H1 (cell line): ENCODE measurements at regions not wholly inside any gene's neighbourhood (a gene's known extent, or its start where the extent isn't known, plus 50 kb on each side); places are given as distances from the start of the nearest gene placed in this dataset.

Source experiments
- CTCF ChIA-PET: fragments of 300-600 bp; sonication (Branson Sonifier 250); formaldehyde crosslinking; loops from one replicate; lab custom pipeline; 2021; ENCODE audit not compliant: partially characterized antibody; lab: Charles Lee
- POLR2A ChIA-PET: fragments of 300-600 bp; sonication (Branson Sonifier 250); formaldehyde crosslinking; loops from one replicate; lab custom pipeline; 2021; ENCODE audit warnings: inconsistent platforms; ENCODE audit not compliant: partially characterized antibody; lab: Charles Lee
- DNase-seq, 2 experiments: peaks; one replicate each; pipeline versions ENCODE4 v3.0.0 to v3.0.0-alpha.2; 2010 to 2022; ENCODE audit warnings: low spot score in 2 of 2, low read depth in 1 of 2, mixed read lengths in 1 of 2
- FAIRE-seq: peaks from 2 replicates; lab custom pipeline; 2011; peaks lifted over from hg19 to GRCh38; lab: Jason Lieb, UNC
- H2AFZ ChIP-seq: 2 replicates; pipeline ENCODE4 v1.8.1; 2012; ENCODE audit warnings: low read length, inconsistent platforms
- H2AK5ac ChIP-seq: 2 replicates; pipeline ENCODE4 v1.6.1; 2013; ENCODE audit warnings: low read depth, low read length
- H2BK120ac ChIP-seq: replicated peaks from 2 replicates; pipeline ENCODE3; 2013; ENCODE audit warnings: low read depth, low read length, inconsistent platforms
- H2BK12ac ChIP-seq: 2 replicates; pipeline ENCODE4 v1.6.1; 2013; ENCODE audit warnings: low read depth, low read length
- H2BK15ac ChIP-seq: 2 replicates; pipeline ENCODE4 v1.6.1; 2013; ENCODE audit warnings: low read length
- H2BK20ac ChIP-seq: 2 replicates; pipeline ENCODE4 v1.6.1; 2013; ENCODE audit warnings: low read length
- H2BK5ac ChIP-seq: 2 replicates; pipeline ENCODE4 v1.6.1; 2013; ENCODE audit warnings: low read depth, low read length
- H3K14ac ChIP-seq: 2 replicates; pipeline ENCODE4 v1.6.1; 2013; ENCODE audit warnings: inconsistent platforms; ENCODE audit not compliant: insufficient read length
- H3K18ac ChIP-seq: 2 replicates; pipeline ENCODE4 v1.6.1; 2013; ENCODE audit warnings: low read length; ENCODE audit errors: extremely low read depth
- H3K23ac ChIP-seq: 2 replicates; pipeline ENCODE4 v1.6.1; 2013; ENCODE audit warnings: inconsistent platforms; ENCODE audit not compliant: insufficient read length
- H3K23me2 ChIP-seq: 2 replicates; pipeline ENCODE4 v1.6.1; 2013; ENCODE audit warnings: low read depth, low read length
- H3K27ac ChIP-seq: 2 replicates; pipeline ENCODE4 v1.6.1; 2011; ENCODE audit warnings: low read depth, low read length, inconsistent platforms
- H3K27me3 ChIP-seq, 4 experiments: replicated peaks in 1 of 4; 1 replicate in 1 of 4; 2 replicates in 3 of 4; pipeline versions ENCODE4 v1.6.1 to v1.8.1; 2011 to 2013; ENCODE audit warnings: low read length in 3 of 4, mild to moderate bottlenecking in 3 of 4, inconsistent platforms in 2 of 4, mixed read lengths in 2 of 4, moderate library complexity in 1 of 4; ENCODE audit not compliant: control insufficient read depth in 3 of 4, insufficient read depth in 3 of 4; ENCODE audit errors: extremely low read depth in 1 of 4
- H3K36me3 ChIP-seq, 4 experiments: 2 replicates each; pipeline versions ENCODE4 v1.6.1 to v1.8.1; 2011 to 2013; ENCODE audit warnings: mild to moderate bottlenecking in 4 of 4, low read length in 3 of 4, moderate library complexity in 2 of 4, control low read depth in 1 of 4, inconsistent platforms in 1 of 4; ENCODE audit not compliant: insufficient read depth in 4 of 4, control insufficient read depth in 2 of 4
- H3K4ac ChIP-seq: replicated peaks from 2 replicates; pipeline ENCODE3; 2013; ENCODE audit warnings: low read length, low read depth, mixed read lengths, inconsistent platforms; ENCODE audit not compliant: insufficient read length
- H3K4me1 ChIP-seq, 4 experiments: replicated peaks in 1 of 4; 1 replicate in 1 of 4; 2 replicates in 3 of 4; pipeline versions ENCODE4 v1.6.1 to v1.8.1; 2011 to 2013; ENCODE audit warnings: low read length in 3 of 4, inconsistent platforms in 2 of 4, mixed read lengths in 1 of 4; ENCODE audit not compliant: insufficient read depth in 4 of 4, control insufficient read depth in 3 of 4
- H3K4me2 ChIP-seq, 2 experiments: 2 replicates each; pipeline versions ENCODE4 v1.6.1 to v1.8.1; 2011 to 2013; ENCODE audit warnings: low read depth in 2 of 2, low read length in 2 of 2, control low read depth in 1 of 2, inconsistent platforms in 1 of 2, mild to moderate bottlenecking in 1 of 2; ENCODE audit not compliant: insufficient read depth in 1 of 2
- H3K4me3 ChIP-seq, 4 experiments: fragments of 200-600, 300-600 bp in 1 of 4; sonication (generic), shearing (Covaris generic), sonication (Bioruptor Twin) in 1 of 4; 2 replicates each; pipeline versions ENCODE4 v1.5.1 to v1.8.1; 2011 to 2016; ENCODE audit warnings: low read length in 4 of 4, low read depth in 3 of 4, control low read depth in 2 of 4, inconsistent platforms in 2 of 4, mild to moderate bottlenecking in 2 of 4, mixed read lengths in 1 of 4, moderate library complexity in 1 of 4; ENCODE audit not compliant: insufficient read depth in 2 of 4; ENCODE audit errors: extremely low read depth in 1 of 4
- H3K56ac ChIP-seq: replicated peaks from 2 replicates; pipeline ENCODE3; 2013; ENCODE audit warnings: low read depth, mild to moderate bottlenecking, mixed read lengths, low read length, inconsistent platforms; ENCODE audit not compliant: insufficient read length
- H3K79me1 ChIP-seq: 2 replicates; pipeline ENCODE4 v1.6.1; 2013; ENCODE audit warnings: low read depth, low read length, control low read depth
- H3K79me2 ChIP-seq, 2 experiments: 2 replicates each; pipeline versions ENCODE4 v1.6.1 to v1.8.1; 2012 to 2013; ENCODE audit warnings: low read length in 2 of 2, mild to moderate bottlenecking in 2 of 2, inconsistent platforms in 1 of 2; ENCODE audit not compliant: insufficient read depth in 2 of 2, control insufficient read depth in 1 of 2
- H3K9ac ChIP-seq, 4 experiments: replicated peaks in 1 of 4; 1 replicate in 1 of 4; 2 replicates in 3 of 4; pipeline versions ENCODE4 v1.6.1 to v1.8.1; 2011 to 2013; ENCODE audit warnings: low read depth in 3 of 4, low read length in 3 of 4, control low read depth in 2 of 4, mild to moderate bottlenecking in 2 of 4, moderate library complexity in 2 of 4, inconsistent platforms in 1 of 4; ENCODE audit errors: extremely low read depth in 1 of 4
- H3K9me3 ChIP-seq, 2 experiments: 2 replicates each; pipeline versions ENCODE4 v1.6.1 to v1.8.1; 2012 to 2013; ENCODE audit warnings: mild to moderate bottlenecking in 2 of 2, moderate library complexity in 2 of 2, control low read depth in 1 of 2, inconsistent platforms in 1 of 2, low read depth in 1 of 2, low read length in 1 of 2, mixed read lengths in 1 of 2; ENCODE audit not compliant: insufficient read depth in 2 of 2
- H4K20me1 ChIP-seq, 2 experiments: replicated peaks in 1 of 2; 2 replicates each; pipeline versions ENCODE3 to v1.8.1; 2011 to 2013; ENCODE audit warnings: inconsistent platforms in 2 of 2, low read length in 2 of 2, mild to moderate bottlenecking in 1 of 2; ENCODE audit not compliant: insufficient read depth in 2 of 2, control insufficient read depth in 1 of 2
- H4K5ac ChIP-seq: 2 replicates; pipeline ENCODE4 v1.6.1; 2013; ENCODE audit warnings: low read length, low read depth, mixed read lengths, inconsistent platforms; ENCODE audit not compliant: insufficient read length
- H4K8ac ChIP-seq: 2 replicates; pipeline ENCODE4 v1.8.0; 2013; ENCODE audit warnings: mild to moderate bottlenecking, moderate library complexity, low read length, inconsistent platforms; ENCODE audit not compliant: insufficient read depth; ENCODE audit errors: extremely low read depth
- H4K91ac ChIP-seq: replicated peaks from 2 replicates; pipeline ENCODE3; 2013; ENCODE audit warnings: low read length, mixed read lengths, inconsistent platforms; ENCODE audit not compliant: insufficient read length
- ASH2L ChIP-seq: fragments of 200-600, 300-600 bp; sonication (generic); IDR thresholded peaks from one replicate; pipeline ENCODE4 v1.7.1; 2017; ENCODE audit warnings: low read length
- ATF3 ChIP-seq: IDR thresholded peaks from 2 replicates; pipeline ENCODE4 v1.6.1; 2011; ENCODE audit warnings: low read depth, mild to moderate bottlenecking, low read length; ENCODE audit not compliant: insufficient read depth
- CBX5 ChIP-seq: fragments of 300-800, 300-1000 bp; sonication (generic); IDR thresholded peaks from 2 replicates; pipeline ENCODE4 v1.7.1; 2016; ENCODE audit warnings: antibody characterized with exemption, low read length, low read depth
- KDM4A ChIP-seq: IDR thresholded peaks from one replicate; pipeline ENCODE4 v1.7.1; 2012; ENCODE audit warnings: low read depth, mild to moderate bottlenecking, moderate library complexity, low read length, inconsistent platforms; ENCODE audit not compliant: severe bottlenecking
- MAX ChIP-seq: IDR thresholded peaks from 2 replicates; pipeline ENCODE4 v1.6.1; 2012; ENCODE audit warnings: inconsistent platforms
- POLR2AphosphoS5 ChIP-seq: IDR thresholded peaks from 2 replicates; pipeline ENCODE4 v1.6.1; 2011; ENCODE audit warnings: low read depth, low read length
- RFX5 ChIP-seq: IDR thresholded peaks from 2 replicates; pipeline ENCODE4 v1.6.1; 2011; ENCODE audit warnings: low read depth, low read length, improper control_type of control experiment, borderline replicate concordance
- SP1 ChIP-seq: IDR thresholded peaks from 2 replicates; pipeline ENCODE4 v1.6.1; 2011; ENCODE audit warnings: low read depth, low read length
- SP4 ChIP-seq: IDR thresholded peaks from 2 replicates; pipeline ENCODE4 v1.6.1; 2012; ENCODE audit warnings: low read length, inconsistent platforms
- USF2 ChIP-seq: IDR thresholded peaks from 2 replicates; pipeline ENCODE4 v1.6.1; 2011; ENCODE audit warnings: low read length, improper control_type of control experiment
- WGBS, 2 experiments: shearing (Covaris generic) in 1 of 2; methylation state at CpG; one replicate each; pipeline versions ENCODE4 v1.1.6 to v1.1.7; 2013 to 2015; ENCODE audit warnings: low lambda C conversion rate in 2 of 2, mixed read lengths in 2 of 2, inconsistent platforms in 1 of 2, low coverage in 1 of 2, missing lambda C conversion rate in 1 of 2; ENCODE audit not compliant: insufficient replicate concordance in 2 of 2, insufficient coverage in 1 of 2, insufficient read length in 1 of 2; ENCODE audit errors: extremely low coverage in 1 of 2, missing lambda C conversion rate in 1 of 2; 5-methylcytosine and 5-hydroxymethylcytosine counted together

GRCh38 chr2:126177479-126177878 lies 478.5 kb upstream of the GYPC start:
- Histone ChIP-seq H3K79me1 (no peaks in the 10 kb centered on the region), H3K27ac (no peak overlapping the region), H3K14ac (no peak overlapping the region), H2BK120ac (no peak overlapping the region), H4K20me1 (peaks cover 0 to 3% of the 10 kb centered on the region in 2 experiments), H2BK20ac (no peak overlapping the region), H3K18ac (no peak overlapping the region), H3K4ac (no peak overlapping the region), H3K4me3 (no peak overlapping the region), H2BK15ac (no peak overlapping the region), H3K4me2 (no peak overlapping the region), H2AK5ac (no peak overlapping the region), H3K56ac (no peak overlapping the region), H3K4me1 (no peaks in the 10 kb centered on the region), H4K5ac (no peak overlapping the region), H3K9me3 (no peaks in the 10 kb centered on the region), H2BK12ac (no peak overlapping the region), H3K23me2 (peaks cover 11% of the 10 kb centered on the region; the same call in 1 of the 2 replicates), H2AFZ (no peak overlapping the region), H4K91ac (no peak overlapping the region), H2BK5ac (no peak overlapping the region), H3K79me2 (no peaks in the 10 kb centered on the region), H3K23ac (no peak overlapping the region), H3K9ac (no peak overlapping the region), H4K8ac (no peak overlapping the region), H3K27me3 (no peaks in the 10 kb centered on the region), H3K36me3 (no peaks in the 10 kb centered on the region)
- ChIA-PET POLR2A (no interaction called here), CTCF (no interaction called here)
- DNase-seq (no peak), FAIRE-seq (no peak)
- TF ChIP-seq MAX (no peak), CBX5 (no peak), SP1 (no peak), ATF3 (no peak), SP4 (no peak), ASH2L (no peak), RFX5 (no peak), KDM4A (no peak), POLR2AphosphoS5 (no peak), USF2 (no peak)
- WGBS, 2 experiments, result 93% methylated on average over 2 of the region's 2 CpGs; no CpG with 5 or more reads in 1 of the 2 experiments
